HepG2 (cell line): ENCODE measurements at regions not wholly inside any gene's neighbourhood (a gene's known extent, or its start where the extent isn't known, plus 50 kb on each side); places are given as distances from the start of the nearest gene placed in this dataset.

ENCODE experiments used
- ATAC-seq: fragments of 200-7000 bp; cut with Tn5 transposase; 3 replicates; pipeline ENCODE4 v1.9.1; 2020; ENCODE audit warnings: mild to moderate bottlenecking, moderate library complexity
- BruUV-seq: library from RNA; stranded (reverse); fragments of 400-500 nt; replicated peaks from 2 replicates; lab custom pipeline; 2021; lab: Mats Ljungman, UMichigan
- CTCF ChIA-PET: fragments of 300-600 bp; formaldehyde crosslinking; extraction: SDS; loops from one replicate; lab custom pipeline; 2021; ENCODE audit warnings: low total read pairs, inconsistent platforms, low intra/inter-chr PET ratio; lab: Yijun Ruan, JAX
- POLR2A ChIA-PET: fragments of 350-600 bp; sonication (Branson Sonifier 250); formaldehyde crosslinking; loops from one replicate; lab custom pipeline; 2020; ENCODE audit warnings: antibody characterized with exemption, inconsistent platforms; lab: Yijun Ruan, JAX
- DNase-seq: peaks from one replicate; pipeline ENCODE4 v3.0.0-alpha.2; 2015; ENCODE audit warnings: low spot score
- FAIRE-seq: peaks from 3 replicates; lab custom pipeline; 2011; peaks lifted over from hg19 to GRCh38; lab: Jason Lieb, UNC
- H2AFZ ChIP-seq: one replicate; pipeline ENCODE4 v1.6.1; 2011; ENCODE audit warnings: low read length, inconsistent platforms
- H3K27ac ChIP-seq: fragments of 300-600 bp; 3 replicates; pipeline ENCODE4 v1.8.0; 2011; ENCODE audit warnings: mixed run types, mild to moderate bottlenecking, mixed read lengths, low read length, inconsistent platforms; ENCODE audit not compliant: insufficient read depth; ENCODE audit errors: extremely low read length
- H3K27me3 ChIP-seq, 2 experiments: fragments of 200-600 bp in 1 of 2; 2 replicates in 1 of 2; 3 replicates in 1 of 2; pipeline versions ENCODE4 v1.6.0 to v1.8.0; 2011; ENCODE audit warnings: low read length in 2 of 2, mild to moderate bottlenecking in 2 of 2, moderate library complexity in 2 of 2, inconsistent platforms in 1 of 2; ENCODE audit not compliant: insufficient read depth in 2 of 2, control insufficient read depth in 1 of 2
- H3K36me3 ChIP-seq, 2 experiments: fragments of 200-600 bp in 1 of 2; replicated peaks in 1 of 2; 2 replicates in 1 of 2; 3 replicates in 1 of 2; pipeline versions ENCODE4 v1.5.1 to v1.8.0; 2011; ENCODE audit warnings: low read length in 2 of 2, inconsistent platforms in 1 of 2; ENCODE audit not compliant: insufficient read depth in 2 of 2, control insufficient read depth in 1 of 2
- H3K4me1 ChIP-seq: 2 replicates; pipeline ENCODE4 v1.5.1; 2012; ENCODE audit warnings: low read length, inconsistent platforms; ENCODE audit not compliant: insufficient read depth
- H3K4me2 ChIP-seq: 2 replicates; pipeline ENCODE4 v1.6.0; 2011; ENCODE audit warnings: low read depth, low read length, inconsistent platforms
- H3K4me3 ChIP-seq, 3 experiments: fragments of 200-600 bp in 1 of 3; sonication (generic), shearing (Covaris generic) in 1 of 3; replicated peaks in 1 of 3; 2 replicates each; pipeline ENCODE4 v1.5.1; 2011 to 2016; ENCODE audit warnings: low read length in 3 of 3, inconsistent platforms in 2 of 3, low read depth in 2 of 3, mild to moderate bottlenecking in 2 of 3, control low read depth in 1 of 3, mixed read lengths in 1 of 3; ENCODE audit not compliant: insufficient read depth in 1 of 3
- H3K79me2 ChIP-seq: one replicate; pipeline ENCODE4 v1.6.1; 2011; ENCODE audit warnings: low read length, inconsistent platforms; ENCODE audit not compliant: insufficient read depth
- H3K9ac ChIP-seq: 2 replicates; pipeline ENCODE4 v1.6.0; 2011; ENCODE audit warnings: mild to moderate bottlenecking, low read depth, low read length, inconsistent platforms; ENCODE audit not compliant: insufficient read depth
- H3K9me3 ChIP-seq: 2 replicates; pipeline ENCODE4 v1.5.1; 2012; ENCODE audit warnings: mild to moderate bottlenecking, low read length
- H4K20me1 ChIP-seq: 2 replicates; pipeline ENCODE4 v1.6.0; 2011; ENCODE audit warnings: inconsistent platforms, mild to moderate bottlenecking, low read length, moderate library complexity; ENCODE audit not compliant: insufficient read depth
- ATRX ChIP-seq: sonication (generic); formaldehyde crosslinking; IDR thresholded peaks from 2 replicates; pipeline ENCODE4 v1.4.0; 2020; ENCODE audit warnings: missing genetic modification reagents, borderline replicate concordance
- DMAP1 ChIP-seq: IDR thresholded peaks from 2 replicates; pipeline ENCODE4 v1.6.1; 2016
- NFE2L2 ChIP-seq: fragments of 150-350 bp; IDR thresholded peaks from 2 replicates; pipeline ENCODE4 v1.6.1; 2014; ENCODE audit warnings: low read length
- ZBTB8A ChIP-seq: sonication (generic); formaldehyde crosslinking; IDR thresholded peaks from 2 replicates; pipeline ENCODE4 v1.4.0; 2020; ENCODE audit warnings: mild to moderate bottlenecking, low read depth, missing genetic modification reagents, borderline replicate concordance
- ZNF263 ChIP-seq: sonication (generic); formaldehyde crosslinking; IDR thresholded peaks from 2 replicates; pipeline ENCODE4 v1.4.0; 2020; ENCODE audit warnings: missing genetic modification reagents
- ZSCAN30 ChIP-seq: sonication (generic); formaldehyde crosslinking; IDR thresholded peaks from 2 replicates; pipeline ENCODE4 v1.5.0; 2020; ENCODE audit warnings: mild to moderate bottlenecking, missing genetic modification reagents
- WGBS: methylation state at CpG from one replicate; pipeline ENCODE4 v1.1.6; 2017; ENCODE audit warnings: low lambda C conversion rate; 5-methylcytosine and 5-hydroxymethylcytosine counted together
- in situ Hi-C: cut with HindIII; loops from 2 replicates; pipeline ENCODE4 v1.10.0; 2017; ENCODE audit warnings: low pct_unique_long_range_greater_than_20kb; ENCODE audit not compliant: extremely low pct_ligation_motif_present
- intact Hi-C: fragments of 100-400 bp; cut with micrococcal nuclease; formaldehyde crosslinking; loops from one replicate; pipeline ENCODE4 v1.10.0; 2022; ENCODE audit not compliant: unreplicated experiment
- TF ChIP-seq, protein P1 (sequence below): sonication (generic); formaldehyde crosslinking; IDR thresholded peaks from 2 replicates; pipeline ENCODE4 v1.4.0; 2020; ENCODE audit warnings: mild to moderate bottlenecking, missing genetic modification reagents, borderline replicate concordance
- TF ChIP-seq, protein P2 (sequence below): sonication (generic); formaldehyde crosslinking; IDR thresholded peaks from 2 replicates; pipeline ENCODE4 v1.5.1; 2020; ENCODE audit warnings: missing genetic modification reagents, mild to moderate bottlenecking, borderline replicate concordance

DNA sequence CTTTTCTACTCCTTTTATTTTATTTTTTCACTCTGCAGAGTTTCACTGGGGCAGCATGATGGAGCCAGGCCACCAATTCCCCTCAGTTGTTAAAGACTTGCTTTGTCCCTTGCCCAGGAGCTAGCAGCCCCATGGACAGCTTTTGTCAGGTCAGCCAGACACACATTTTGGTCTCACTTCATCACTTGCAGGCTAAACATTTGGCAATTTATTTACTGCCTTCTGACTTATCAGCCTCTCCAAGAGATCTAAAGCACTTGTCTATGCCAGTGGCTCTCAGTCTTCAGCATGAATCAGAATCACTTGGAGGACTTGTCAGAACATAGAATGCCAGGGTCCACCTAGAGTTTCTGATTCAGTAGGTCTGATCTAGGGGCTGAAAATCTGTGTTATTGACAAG, 66.4 kb upstream of the GDF10 start:
- Histone ChIP-seq H3K27ac (no peak overlapping the region), H3K79me2 (no peaks in the 10 kb centered on the region), H3K4me1 (no peaks in the 10 kb centered on the region), H3K4me2 (no peak overlapping the region), H3K4me3 (no peak overlapping the region), H4K20me1 (no peaks in the 10 kb centered on the region), H3K9ac (no peak overlapping the region), H3K36me3 (no peaks in the 10 kb centered on the region), H3K27me3 (no peaks in the 10 kb centered on the region; a peak in 1 of 5 replicates), H2AFZ (no peak overlapping the region), H3K9me3 (no peaks in the 10 kb centered on the region)
- TF ChIP-seq DMAP1 (CRISPR knock-in tag) (no peak), ZSCAN30 (no peak), ZBTB8A (CRISPR knock-in tag) (no peak), ZNF263 (CRISPR knock-in tag) (no peak), ATRX (CRISPR knock-in tag) (no peak)
- TF ChIP-seq, protein P1, sequence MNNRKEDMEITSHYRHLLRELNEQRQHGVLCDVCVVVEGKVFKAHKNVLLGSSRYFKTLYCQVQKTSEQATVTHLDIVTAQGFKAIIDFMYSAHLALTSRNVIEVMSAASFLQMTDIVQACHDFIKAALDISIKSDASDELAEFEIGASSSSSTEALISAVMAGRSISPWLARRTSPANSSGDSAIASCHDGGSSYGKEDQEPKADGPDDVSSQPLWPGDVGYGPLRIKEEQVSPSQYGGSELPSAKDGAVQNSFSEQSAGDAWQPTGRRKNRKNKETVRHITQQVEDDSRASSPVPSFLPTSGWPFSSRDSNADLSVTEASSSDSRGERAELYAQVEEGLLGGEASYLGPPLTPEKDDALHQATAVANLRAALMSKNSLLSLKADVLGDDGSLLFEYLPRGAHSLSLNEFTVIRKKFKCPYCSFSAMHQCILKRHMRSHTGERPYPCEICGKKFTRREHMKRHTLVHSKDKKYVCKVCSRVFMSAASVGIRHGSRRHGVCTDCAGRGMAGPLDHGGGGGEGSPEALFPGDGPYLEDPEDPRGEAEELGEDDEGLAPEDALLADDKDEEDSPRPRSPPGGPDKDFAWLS (CRISPR knock-in tag): no peak
- FAIRE-seq (no peak), DNase-seq (no peak), ATAC-seq (no peak)
- CTCF ChIA-PET: no interaction called here
- no TSS peak for BruUV-seq
- in situ Hi-C loops (no loop called here), intact Hi-C loops (no loop called here)
- POLR2A ChIA-PET: no interaction called here

DNA sequence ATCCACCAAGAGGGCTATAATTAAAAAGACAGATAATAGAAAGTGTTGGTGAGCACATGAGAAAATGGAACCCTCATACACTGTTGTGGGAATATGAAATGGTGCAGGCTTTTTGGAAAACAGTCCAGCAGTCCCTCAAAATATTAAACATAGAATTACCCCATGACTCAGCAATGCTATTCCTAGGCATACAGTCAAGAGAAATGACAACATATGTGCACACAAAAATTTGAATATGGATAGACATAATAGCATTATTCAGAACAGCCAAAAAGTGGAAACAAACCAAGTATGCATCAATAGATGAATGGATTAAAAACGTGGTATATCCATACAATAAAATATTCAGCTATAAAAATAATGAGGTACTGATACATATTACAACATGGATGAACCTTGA, 64.5 kb upstream of the GDF10 start:
- in situ Hi-C loops (no loop called here), intact Hi-C loops (no loop called here)
- H3K4me2 ChIP-seq: no peak overlapping the region
- FAIRE-seq (no peak), DNase-seq (no peak), ATAC-seq (no peak)
- no peak overlapping the region for H2AFZ ChIP-seq
- no peaks in the 10 kb centered on the region for H3K79me2 ChIP-seq
- H3K4me1 ChIP-seq: no peaks in the 10 kb centered on the region
- H3K4me3 ChIP-seq: no peak overlapping the region
- no peak overlapping the region for H3K27ac ChIP-seq
- H4K20me1 ChIP-seq: no peaks in the 10 kb centered on the region
- TF ChIP-seq NFE2L2: 0 out of 2 replicates have a peak, but pooled peaks have one; percentile 26
- TF ChIP-seq, protein P2, sequence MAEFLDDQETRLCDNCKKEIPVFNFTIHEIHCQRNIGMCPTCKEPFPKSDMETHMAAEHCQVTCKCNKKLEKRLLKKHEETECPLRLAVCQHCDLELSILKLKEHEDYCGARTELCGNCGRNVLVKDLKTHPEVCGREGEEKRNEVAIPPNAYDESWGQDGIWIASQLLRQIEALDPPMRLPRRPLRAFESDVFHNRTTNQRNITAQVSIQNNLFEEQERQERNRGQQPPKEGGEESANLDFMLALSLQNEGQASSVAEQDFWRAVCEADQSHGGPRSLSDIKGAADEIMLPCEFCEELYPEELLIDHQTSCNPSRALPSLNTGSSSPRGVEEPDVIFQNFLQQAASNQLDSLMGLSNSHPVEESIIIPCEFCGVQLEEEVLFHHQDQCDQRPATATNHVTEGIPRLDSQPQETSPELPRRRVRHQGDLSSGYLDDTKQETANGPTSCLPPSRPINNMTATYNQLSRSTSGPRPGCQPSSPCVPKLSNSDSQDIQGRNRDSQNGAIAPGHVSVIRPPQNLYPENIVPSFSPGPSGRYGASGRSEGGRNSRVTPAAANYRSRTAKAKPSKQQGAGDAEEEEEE (CRISPR knock-in tag): no peak
- H3K9ac ChIP-seq: no peak overlapping the region
- H3K9me3 ChIP-seq: no peaks in the 10 kb centered on the region
- CTCF ChIA-PET: no interaction called here
- POLR2A ChIA-PET: no interaction called here
- WGBS: 0% methylated on average over 1 of the region's 1 CpG
- no peaks in the 10 kb centered on the region for H3K36me3 ChIP-seq
- peaks cover 0 to 1% of the 10 kb centered on the region in 2 experiments; a peak in 3 of 5 replicates for H3K27me3 ChIP-seq
- no TSS peak for BruUV-seq
